Glomerular visceral epithelial cell (primary cell): ENCODE measurements at regions not wholly inside any gene's neighbourhood (a gene's known extent, or its start where the extent isn't known, plus 50 kb on each side); places are given as distances from the start of the nearest gene placed in this dataset.

Experiments used
- DNase-seq: peaks from one replicate; pipeline ENCODE4 v3.0.0-alpha.2; 2016; ENCODE audit errors: extremely low spot score

DNA sequence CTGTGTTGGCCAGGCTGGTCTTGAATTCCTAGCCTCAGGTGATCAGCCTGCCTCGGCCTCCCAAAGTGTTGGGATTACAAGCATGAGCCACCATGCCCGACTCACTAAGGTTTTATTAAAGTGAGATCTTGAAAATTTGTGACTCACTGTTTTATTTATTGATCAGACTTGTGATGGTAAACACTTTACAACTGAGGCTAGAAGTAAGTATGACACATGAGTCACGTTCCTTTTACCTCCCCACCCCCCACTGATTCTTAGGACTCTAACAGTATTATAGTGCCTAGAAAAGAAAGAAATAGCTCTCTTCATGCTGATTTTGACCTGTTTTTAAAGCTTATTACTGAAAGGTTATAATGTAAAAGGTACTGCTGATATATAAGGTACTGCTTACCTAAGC lies 160.6 kb downstream of the TANC2 start:
- DNase-seq, result no peak

DNA sequence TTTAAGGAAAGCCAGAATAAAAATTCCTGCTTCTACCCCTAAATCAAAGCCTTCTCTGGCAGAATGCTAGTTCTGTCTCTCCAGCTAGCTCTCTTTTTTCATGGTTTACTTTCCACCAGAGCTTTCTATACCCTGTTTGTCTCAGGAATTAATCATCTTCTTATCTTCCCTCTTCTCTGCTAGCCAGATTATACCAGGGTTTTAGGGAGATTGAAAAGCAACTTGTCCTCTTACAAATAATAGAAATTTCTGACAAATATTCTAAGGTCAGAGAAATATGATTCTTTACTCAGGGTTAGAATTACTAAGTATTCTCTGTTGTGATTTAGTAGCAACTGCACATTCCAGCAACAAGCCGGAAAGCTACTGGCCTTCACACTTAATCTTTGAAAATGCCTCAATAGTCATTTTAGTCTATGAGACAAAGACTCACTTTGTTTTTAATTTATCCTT lies 166.4 kb downstream of the TANC2 start:
- DNase-seq, result no peak

DNA sequence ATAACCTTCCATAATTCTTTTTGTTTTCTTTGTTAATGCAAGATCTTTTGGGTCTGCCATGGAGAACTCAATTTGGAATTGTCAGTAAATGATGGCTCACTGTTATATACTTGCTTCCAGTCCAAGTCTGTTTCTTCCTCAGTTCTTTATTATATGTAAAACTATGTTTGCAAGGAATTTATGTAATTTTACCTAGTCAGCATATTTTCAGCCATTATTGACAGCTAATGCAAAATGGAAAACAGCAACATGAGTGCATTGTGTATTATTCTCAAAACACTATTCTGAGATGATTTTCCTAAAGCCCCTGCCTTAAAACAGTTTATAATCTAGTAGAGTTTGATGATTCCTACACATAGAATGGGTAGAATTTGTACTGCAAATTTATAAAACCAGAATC lies 167.5 kb downstream of the TANC2 start:
- DNase-seq, result no peak

DNA sequence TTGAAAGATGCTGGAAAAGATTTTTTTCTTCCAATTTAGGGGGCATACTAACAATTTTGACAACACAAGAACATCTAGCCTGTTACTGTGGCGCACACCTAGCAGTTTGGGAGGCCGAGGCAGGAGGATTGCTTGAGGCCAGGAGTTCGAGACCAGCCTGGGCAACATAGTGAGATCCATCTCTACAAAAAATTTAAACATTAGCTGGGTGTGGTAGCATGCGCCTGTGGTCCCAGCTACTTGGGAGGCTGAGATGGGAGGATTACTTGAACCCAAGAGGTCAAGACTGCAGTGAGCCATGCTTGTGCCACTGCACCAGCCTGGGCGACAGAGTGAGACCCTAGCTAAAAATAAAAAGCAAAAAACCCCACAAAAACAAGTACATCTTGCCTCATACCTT lies 168.8 kb downstream of the TANC2 start:
- DNase-seq, result no peak

DNA sequence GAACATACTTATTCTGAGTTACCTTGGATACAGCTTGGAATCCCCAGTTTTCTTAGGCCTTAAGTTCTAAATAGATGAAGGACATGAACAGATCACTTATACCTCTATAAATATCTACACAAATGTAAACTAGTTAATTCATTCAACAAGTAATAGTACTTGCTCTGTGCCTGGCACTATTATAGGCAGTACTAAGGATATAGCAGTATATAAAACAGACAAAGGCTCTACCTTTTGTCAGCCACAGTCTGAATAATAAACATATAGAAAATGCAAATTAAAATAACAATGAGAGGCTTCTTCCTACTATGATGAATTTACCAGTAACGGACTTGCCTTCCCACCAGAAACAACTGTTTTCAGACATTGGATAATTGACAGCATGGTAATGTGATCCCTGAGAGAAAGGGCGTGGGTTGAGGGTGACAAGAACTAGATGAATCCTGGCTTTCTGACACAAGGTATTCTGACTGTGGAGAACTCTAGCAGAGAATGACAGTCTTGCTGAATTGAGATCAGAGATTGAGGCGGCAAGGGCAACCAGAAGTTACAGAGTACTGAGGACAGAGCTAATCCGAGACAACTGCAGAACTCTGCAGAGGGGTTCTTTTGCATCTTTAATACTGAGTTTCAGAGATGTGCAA lies 170.5 kb downstream of the TANC2 start:
- no peak for DNase-seq

DNA sequence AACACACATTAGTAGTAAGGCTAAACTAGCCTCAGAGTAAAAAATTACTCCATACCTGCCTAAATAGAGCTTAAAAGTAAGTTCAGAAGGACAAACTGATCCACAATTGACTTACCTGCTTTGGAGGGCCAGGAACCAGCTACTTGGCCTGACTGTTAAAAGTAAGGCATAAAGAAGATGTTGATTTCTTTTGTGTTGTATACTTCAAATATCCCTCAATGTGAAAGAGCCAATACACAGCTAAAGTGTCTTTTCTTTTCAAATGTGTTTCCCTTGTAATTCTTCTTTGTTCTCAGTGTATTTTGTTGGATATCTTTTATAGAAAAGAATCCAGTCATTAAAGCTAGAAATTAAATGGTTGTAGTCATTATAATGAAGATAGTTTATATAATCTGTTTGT lies 171.1 kb downstream of the TANC2 start:
- DNase-seq, result no peak

DNA sequence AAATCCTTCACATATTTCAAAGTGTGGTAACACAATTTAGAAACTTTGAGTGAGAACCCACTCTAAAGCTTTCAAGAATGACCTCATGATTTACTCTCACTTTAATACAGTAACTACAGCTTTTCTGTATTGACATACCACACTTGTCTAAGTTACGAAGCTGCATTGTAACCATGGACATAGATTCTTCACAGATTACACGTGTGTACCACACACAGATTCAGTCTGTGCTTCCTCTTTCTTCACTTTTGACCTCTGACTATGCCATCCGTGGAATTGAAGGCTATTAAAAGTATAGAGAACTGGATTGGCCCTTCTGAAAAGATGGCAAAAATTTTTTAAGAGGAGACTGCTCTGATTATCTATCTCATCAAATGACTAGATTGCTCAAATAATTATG lies 172.7 kb downstream of the TANC2 start:
- no peak for DNase-seq

DNA sequence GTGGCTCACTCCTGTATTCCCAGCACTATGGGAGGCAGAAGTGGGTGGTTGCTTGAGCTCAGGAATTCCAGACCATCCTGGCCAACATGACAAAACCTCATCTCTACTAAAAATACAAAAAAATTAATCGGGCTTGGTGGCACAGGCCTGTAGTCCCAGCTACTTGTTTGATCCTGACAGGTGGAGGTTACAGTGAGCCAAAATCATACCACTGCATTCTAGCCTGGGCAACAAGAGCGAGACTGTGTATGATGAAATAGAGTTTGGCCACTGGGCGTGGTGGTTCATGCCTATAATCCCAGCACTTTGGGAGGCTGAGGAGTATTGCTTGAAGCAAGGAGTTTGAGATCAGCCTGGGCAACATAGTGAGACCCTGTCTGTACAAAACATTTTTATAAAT lies 173.3 kb downstream of the TANC2 start:
- no peak for DNase-seq

DNA sequence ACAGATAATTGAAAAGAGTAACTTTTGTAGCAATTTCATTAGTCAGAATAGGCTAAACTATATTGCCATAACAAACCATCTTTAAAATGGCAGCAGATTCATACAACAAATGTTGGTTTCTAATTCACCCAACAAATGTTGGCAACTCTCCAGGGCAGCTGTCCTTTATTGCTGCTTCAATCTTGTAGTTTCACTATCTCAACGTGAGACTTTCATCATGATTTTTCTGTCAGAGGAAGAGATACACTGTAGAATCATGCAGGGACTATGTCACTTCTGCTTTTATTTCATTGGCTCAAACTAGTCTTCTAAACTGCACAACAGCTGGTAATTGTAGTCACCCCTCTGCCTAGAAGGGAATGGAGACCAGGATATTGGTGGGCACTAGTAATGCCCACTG lies 174.2 kb downstream of the TANC2 start:
- DNase-seq, result peak; percentile 6

DNA sequence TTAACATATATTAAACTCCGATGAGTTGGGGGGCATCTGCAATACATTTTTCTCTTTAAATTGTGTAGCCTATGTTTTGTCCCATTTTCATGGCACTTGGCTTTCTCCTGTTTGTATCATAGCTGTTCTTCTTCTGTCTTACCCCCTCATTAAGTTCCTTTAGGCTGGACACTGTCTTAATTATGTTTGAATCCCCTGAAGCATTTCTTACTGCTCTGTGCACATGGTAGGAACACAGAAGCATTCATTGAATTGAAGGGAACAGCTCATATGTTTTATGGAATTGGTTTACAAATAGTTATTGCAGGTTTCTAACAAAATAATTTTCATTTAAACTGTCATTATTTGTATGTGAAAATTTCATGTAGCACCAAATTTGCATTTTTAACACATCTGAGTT lies 176.8 kb downstream of the TANC2 start:
- DNase-seq, result no peak

DNA sequence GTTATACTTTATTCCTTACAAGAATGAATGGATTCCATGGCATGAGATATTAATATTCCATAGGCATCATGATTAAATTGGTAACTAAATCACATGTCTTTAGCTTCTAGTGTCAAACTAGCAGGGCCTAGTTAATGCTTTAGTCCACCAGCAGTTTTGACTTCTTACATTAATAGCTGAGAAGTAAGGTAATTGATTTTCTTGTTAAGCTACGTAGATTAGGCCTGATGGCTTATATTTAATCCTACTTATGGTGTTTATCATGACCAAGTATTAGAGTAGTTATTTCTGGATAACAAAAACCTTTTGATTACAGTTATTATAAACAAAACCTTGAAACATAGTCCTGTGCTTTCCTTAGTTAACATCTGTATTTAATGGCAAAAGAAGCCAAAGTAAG lies 184.5 kb downstream of the TANC2 start:
- no peak for DNase-seq

DNA sequence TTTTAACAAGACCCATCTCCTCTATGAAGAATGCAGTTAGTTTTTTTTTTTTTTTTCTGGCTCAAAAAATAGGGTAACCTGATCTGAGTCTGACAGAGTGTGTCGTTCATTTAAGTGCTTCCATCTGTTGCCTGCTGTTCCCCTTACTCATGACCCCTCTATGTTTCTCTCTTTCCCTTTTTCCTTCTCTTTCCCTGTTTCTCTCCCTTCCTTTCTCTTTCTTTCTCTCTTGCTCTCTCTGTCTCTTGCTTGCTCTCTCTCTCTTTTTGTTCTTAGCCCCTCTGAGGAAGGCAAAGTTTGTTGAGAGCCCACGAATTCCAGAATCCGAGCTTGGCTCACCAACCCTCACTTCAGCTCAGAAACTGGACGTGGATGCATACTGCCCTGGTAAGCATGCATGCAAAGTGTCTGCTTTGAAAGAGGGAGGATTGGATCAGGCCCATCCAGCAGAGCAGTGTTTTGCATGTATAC lies 185.0 kb downstream of the TANC2 start:
- no peak for DNase-seq

DNA sequence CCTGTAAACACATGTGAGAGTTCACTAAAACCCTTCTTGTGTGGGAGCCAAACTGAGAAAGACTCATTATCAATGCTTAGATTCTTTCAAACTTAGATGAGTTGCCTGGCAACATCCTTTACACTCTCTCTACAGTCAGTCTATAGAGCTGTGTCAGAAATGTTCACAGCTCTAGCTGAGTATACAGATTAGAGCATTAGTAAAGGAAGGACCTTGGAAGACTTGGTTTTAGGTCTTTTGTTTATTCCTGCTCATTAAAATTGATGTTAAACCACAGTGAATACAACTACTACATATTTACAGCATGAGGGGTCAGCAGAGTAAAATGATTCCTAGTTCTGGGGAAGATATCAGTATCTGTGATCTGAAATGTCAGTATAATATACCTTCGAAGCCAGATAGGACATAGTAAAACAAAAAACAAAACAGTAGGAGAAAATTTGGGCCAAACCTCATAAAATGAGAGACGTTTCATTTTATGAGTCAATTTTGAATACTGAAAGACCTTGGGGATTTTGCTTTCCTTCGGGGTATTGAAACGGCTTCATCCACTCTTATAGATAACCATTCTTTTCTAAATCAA lies 186.0 kb downstream of the TANC2 start:
- DNase-seq, result no peak

DNA sequence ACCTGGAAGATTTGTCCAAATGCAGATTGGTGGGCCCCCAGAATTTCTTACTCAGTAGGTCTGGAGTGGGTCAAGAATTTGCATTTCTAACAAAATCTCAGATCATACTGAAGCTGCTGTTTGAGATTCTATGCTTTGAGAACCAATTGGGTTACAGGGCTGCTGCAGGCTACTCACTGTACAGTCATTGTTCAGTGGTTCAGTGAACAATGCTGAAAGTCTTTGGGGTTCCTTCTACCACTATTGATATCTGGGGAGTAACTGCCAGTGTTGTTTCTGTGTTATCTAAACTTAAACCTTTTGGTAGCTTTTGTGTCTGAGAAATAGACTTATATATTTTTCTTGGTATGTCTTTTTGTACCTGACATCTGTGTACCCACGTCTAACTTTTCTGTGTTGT lies 187.5 kb downstream of the TANC2 start:
- DNase-seq, result no peak

DNA sequence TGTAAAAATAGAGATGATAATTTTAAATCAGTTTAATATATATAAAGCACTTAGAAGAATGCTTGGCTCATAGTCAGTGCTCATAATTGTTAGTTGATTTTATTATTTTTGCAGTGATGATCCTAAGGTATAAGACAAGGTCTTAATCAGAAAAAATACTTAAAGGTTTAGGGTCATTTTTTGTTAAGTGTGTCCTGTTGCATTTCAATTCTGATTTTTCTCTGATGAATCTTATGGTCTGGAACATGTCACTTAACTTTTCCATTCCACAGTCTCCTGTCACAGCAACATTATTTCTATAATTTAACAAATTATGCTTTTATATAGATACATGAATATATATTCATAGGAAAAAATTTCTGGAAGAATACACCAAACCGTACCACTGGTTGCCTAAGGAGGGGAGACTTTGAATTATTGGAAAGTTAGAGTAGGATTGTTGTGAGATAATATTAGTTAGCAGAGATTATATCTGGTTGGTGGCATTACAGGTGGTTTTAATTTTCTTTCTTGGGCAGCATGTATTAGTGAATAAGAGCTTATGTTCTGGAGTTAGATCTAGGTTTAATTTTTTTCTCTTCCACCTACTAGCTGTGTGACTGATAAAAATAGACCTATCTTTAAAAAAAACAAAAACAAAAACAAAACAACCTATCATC lies 188.7 kb downstream of the TANC2 start:
- no peak for DNase-seq

DNA sequence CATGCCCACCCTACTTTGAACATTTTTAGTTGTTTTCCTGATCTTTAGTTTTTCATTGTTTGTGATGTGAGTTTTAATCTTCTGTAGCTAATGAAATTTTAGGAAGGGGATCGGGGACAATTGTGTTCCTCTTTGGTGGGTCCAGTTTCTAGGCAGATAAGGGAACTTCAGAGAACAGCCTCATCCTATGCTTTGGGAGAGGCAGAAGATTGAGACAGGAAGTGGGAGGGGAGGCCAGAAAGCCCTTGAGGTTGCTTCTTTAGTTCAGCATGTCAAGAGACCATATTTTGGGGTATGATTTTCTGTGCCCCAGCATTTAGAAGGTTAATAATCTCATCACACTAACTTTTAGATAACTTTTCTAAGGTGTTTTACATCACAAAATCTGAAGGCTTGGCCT lies 191.0 kb downstream of the TANC2 start:
- DNase-seq, result no peak

DNA sequence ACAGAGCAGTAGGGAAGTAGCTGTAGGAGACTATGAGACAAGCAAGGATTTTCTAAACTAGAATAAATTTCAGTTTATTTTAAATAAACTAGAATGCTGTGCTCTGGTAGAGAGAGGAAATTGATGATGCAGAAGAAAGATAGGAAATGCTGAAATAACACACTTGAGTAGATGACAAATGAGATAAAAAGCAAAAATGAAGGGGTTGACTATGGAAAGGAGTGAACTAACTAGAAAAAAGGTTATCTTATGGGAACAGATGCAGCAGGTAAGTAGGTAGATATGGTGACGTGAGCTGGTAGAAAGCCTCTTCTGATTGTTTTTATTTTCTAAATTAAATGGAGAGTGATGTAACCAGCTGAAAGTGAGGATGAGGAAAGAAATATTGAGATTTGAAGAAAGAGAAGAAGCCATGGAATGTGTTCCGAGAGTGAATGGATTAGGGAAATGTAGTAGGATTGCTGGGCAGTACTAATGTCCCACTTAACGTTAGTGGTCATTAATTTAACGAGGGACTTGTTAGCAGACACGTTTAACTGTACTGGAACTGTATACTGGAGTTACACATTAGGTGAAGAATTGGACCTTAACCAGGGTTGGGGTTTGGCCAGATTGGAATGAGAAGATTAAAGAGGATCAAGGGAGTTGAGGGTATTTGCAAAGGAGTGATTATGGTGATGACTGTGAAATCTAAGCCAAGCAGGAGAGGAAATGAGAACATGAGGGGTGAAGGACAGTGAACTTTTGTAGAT lies 196.5 kb downstream of the TANC2 start:
- no peak for DNase-seq

DNA sequence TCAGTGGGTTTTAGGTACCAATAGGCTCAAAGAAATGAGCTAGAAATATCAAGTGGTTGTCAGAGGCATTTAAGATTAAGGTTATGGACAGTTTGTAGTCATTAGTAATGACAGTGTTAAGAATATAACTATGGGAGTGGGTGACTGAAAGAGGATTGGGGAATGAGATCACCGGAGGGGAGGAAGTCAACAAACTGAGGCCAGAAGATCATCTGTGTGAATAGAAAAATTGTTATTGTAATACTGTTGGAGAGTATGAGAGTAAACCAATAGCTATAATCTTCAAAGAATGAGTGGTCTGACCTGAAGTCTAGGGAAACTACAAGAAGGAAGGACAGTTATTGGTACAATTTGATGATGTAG lies 197.1 kb downstream of the TANC2 start:
- DNase-seq, result no peak

DNA sequence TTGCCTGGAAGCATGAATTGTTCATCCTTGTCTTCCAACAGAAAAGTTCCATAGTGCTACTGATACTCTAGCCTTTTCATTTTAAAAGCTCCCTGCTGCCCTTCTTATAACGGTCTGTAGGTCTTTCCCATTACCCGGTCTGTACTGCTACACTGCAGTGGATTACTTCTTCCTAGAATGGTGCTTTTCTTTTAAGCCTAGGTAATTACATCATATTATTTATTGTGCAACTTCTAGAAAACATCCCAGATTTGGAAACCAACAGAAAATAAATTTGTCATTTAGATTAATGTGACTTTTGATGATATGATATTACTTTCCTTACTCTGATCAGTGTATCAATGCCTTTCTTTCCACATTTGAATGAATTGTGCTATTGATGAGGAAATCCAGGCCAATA lies 199.4 kb downstream of the TANC2 start:
- DNase-seq, result no peak

DNA sequence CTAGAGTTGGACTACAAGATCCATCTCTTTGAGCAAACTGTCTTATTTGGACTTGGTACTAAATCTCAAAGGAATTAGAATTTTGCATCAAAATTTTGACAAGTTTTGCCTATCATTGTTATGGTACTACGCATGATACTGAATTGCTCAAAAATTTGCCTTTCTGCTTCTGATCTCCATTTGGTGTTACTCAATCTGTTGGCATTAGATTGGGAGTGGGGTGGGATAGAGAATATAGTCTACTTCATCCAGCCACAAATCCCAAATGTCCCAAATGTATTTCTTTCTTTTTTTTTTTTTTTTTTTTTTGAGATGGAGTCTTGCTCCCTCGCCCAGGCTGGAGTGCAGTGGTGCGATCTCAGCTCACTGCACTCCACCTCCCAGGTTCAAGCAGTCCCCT lies 204.8 kb downstream of the TANC2 start:
- no peak for DNase-seq

DNA sequence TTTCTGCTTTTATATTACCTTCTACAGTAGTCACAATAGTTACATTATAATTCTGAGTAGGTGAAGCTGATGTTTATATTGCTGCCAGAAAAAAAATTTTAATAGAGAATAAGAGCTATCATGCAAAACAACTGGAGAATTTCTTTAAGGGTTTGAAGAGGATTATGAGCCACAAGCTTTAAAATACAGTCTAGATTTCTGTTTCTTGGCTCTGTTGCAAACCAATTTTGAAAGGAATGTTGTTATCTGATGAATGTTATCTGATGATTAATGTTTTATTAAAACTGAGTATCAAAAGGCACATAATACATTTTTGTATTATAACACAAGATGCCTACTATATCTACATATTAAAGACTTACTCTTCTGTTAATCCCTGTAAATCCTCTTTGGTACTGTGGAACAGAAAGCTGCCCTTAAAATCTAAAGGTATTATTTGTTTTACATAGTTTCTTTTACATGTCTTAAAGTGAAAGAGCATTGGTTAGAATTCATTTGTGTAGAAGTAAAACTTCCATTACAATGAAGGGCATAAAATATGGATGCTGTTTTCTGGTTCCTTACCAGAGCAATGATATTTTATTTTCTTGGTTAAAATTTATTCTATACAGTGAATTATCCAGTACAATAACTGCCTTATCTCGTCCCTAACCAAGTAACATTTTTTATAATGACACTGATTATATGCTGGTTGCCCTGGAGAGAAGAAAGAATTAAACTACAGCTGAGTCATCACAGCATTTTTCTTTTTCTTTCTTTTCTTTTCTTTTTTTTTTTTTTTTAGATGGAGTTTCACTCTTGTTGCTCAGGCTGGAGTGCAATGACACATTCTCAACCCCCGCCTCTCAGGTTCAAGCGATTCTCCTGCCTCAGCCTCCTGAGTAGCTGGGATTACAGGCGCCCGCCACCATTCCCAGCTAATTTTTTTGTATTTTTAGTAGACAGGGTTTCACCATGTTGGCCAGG lies 205.7 kb downstream of the TANC2 start:
- no peak for DNase-seq

DNA sequence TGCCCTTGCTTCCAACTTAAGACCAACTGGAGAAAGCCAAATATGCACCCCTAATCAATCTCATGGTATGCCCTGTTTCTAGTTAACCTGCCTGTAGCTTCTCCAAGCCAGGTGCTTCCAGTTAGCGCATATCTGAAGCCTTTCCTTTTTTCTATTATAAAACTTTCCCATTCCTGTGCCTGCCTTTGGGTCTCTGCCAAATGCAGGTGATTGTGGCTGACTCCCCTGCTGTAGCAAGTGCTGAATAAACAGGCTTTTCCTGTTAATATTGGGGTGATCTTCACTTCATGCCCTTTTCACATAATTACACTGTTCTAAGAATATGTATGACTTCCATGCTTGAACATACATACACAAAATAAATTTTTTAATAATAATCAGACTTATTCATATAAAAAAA lies 207.4 kb downstream of the TANC2 start:
- no peak for DNase-seq
